ENCODE measurements at regions not wholly inside any gene's neighbourhood (a gene's known extent, or its start where the extent isn't known, plus 50 kb on each side); places are given as distances from the start of the nearest gene placed in this dataset.

- no peak for TF ChIP-seq CTCF (IDR thresholded peaks at IDR 0.05)
- no peak for TF ChIP-seq POLR2A (IDR thresholded peaks at IDR 0.05)
- TF ChIP-seq EP300 (IDR thresholded peaks at IDR 0.05) = no peak
Observed at GRCh38 chr16:31704138-31704537, 169.5 kb upstream of the ZNF267 start.
